Testis (tissue), 2 donors: ENCODE measurements at regions not wholly inside any gene's neighbourhood (a gene's known extent, or its start where the extent isn't known, plus 50 kb on each side); places are given as distances from the start of the nearest gene placed in this dataset.

ENCODE experiments used
- CTCF ChIP-seq, 3 experiments: fragments of 450-650 bp in 2 of 3; fragments of 200-600 bp in 1 of 3; sonication (generic) in 1 of 3; IDR thresholded peaks; one replicate each; pipeline ENCODE4 v1.5.1; 2016 to 2019; ENCODE audit warnings: antibody characterized with exemption in 3 of 3, mild to moderate bottlenecking in 2 of 3, moderate library complexity in 1 of 3
- POLR2A ChIP-seq: fragments of 450-650 bp; IDR thresholded peaks from one replicate; pipeline ENCODE4 v1.6.1; 2017; ENCODE audit warnings: antibody characterized with exemption, mild to moderate bottlenecking, moderate library complexity

GRCh38 chr4:112775801-112776200, 138.9 kb downstream of the LARP7 start:
- no peak for TF ChIP-seq CTCF (IDR thresholded peaks at IDR 0.05)
- no peak for TF ChIP-seq POLR2A
